Mucosa of descending colon (tissue), 3 donors: ENCODE measurements at regions not wholly inside any gene's neighbourhood (a gene's known extent, or its start where the extent isn't known, plus 50 kb on each side); places are given as distances from the start of the nearest gene placed in this dataset.

Experiments used
- ATAC-seq: fragments of 200-7000 bp; cut with Tn5 transposase; one replicate; pipeline ENCODE4 v1.9.1; 2020; ENCODE audit warnings: mild to moderate bottlenecking, moderate library complexity
- DNase-seq, 3 donors: peaks; one replicate each; pipeline ENCODE4 v3.0.0-alpha.2; 2020
- H3K36me3 ChIP-seq: fragments of 200-600 bp; one replicate; pipeline ENCODE4 v1.8.0; 2021; ENCODE audit warnings: low read depth, mild to moderate bottlenecking
- H3K4me1 ChIP-seq: fragments of 200-600 bp; one replicate; pipeline ENCODE4 v1.8.0; 2021; ENCODE audit warnings: low read depth, mild to moderate bottlenecking
- H3K4me3 ChIP-seq: fragments of 200-600 bp; one replicate; pipeline ENCODE4 v1.8.0; 2021; ENCODE audit warnings: mild to moderate bottlenecking
- H3K9me3 ChIP-seq: fragments of 200-600 bp; one replicate; pipeline ENCODE4 v1.8.0; 2021; ENCODE audit warnings: mild to moderate bottlenecking
- CTCF ChIP-seq: fragments of 200-600 bp; IDR thresholded peaks from one replicate; pipeline ENCODE4 v1.8.0; 2022; ENCODE audit warnings: antibody characterized with exemption, mild to moderate bottlenecking
- intact Hi-C, 2 donors: fragments of 100-400 bp; cut with DNase I in 1 of 2; cut with micrococcal nuclease in 1 of 2; formaldehyde crosslinking; loops; one replicate each; pipeline versions ENCODE4 v1.11.0 to v1.11.1; 2022; cut with DNase I, micrococcal nuclease
- donor health status: DM: no; HTN: no; CAD: no; lungs with moderate emphysema.
- donor health status: DM: no; HTN: no; CAD: no.
- donor health status: DM: no; HTN: yes; CAD: no.

- no peak for TF ChIP-seq CTCF
- H3K4me1 ChIP-seq = no peaks in the 10 kb centered on the region
- no peak overlapping the region for H3K4me3 ChIP-seq
- ATAC-seq (no peak), DNase-seq (no peak)
- no peaks in the 10 kb centered on the region for H3K9me3 ChIP-seq
- H3K36me3 ChIP-seq = no peaks in the 10 kb centered on the region
- intact Hi-C loops = no loop called here
These were observed 127.1 kb upstream of the CNTN1 start for GRCh38 chr12:40565029-40565633.

GRCh38 chr12:40566271-40566670 is 126.0 kb upstream of the CNTN1 start:
- Histone ChIP-seq H3K4me1 (no peaks in the 10 kb centered on the region), H3K4me3 (no peak overlapping the region), H3K9me3 (no peaks in the 10 kb centered on the region), H3K36me3 (no peaks in the 10 kb centered on the region)
- no peak for DNase-seq
- no peak for ATAC-seq
- TF ChIP-seq CTCF = no peak
- intact Hi-C loops = no loop called here

- no peak for ATAC-seq
- Histone ChIP-seq H3K4me3 (no peak overlapping the region), H3K9me3 (no peaks in the 10 kb centered on the region), H3K36me3 (no peaks in the 10 kb centered on the region), H3K4me1 (no peaks in the 10 kb centered on the region)
- no peak for TF ChIP-seq CTCF
- intact Hi-C loops = no loop called here
- no peak for DNase-seq
These were observed 122.5 kb upstream of the CNTN1 start for GRCh38 chr12:40569626-40570179.

- H3K9me3 ChIP-seq = no peaks in the 10 kb centered on the region
- DNase-seq (no peak), ATAC-seq (no peak)
- no peak overlapping the region for H3K4me3 ChIP-seq
- intact Hi-C loops = no loop called here
- H3K4me1 ChIP-seq = no peaks in the 10 kb centered on the region
- TF ChIP-seq CTCF = no peak
- no peaks in the 10 kb centered on the region for H3K36me3 ChIP-seq
These were observed 119.2 kb upstream of the CNTN1 start for GRCh38 chr12:40573024-40573423.

GRCh38 chr12:40575987-40576386 is 116.3 kb upstream of the CNTN1 start:
- no peaks in the 10 kb centered on the region for H3K36me3 ChIP-seq
- TF ChIP-seq CTCF = no peak
- ATAC-seq (no peak), DNase-seq (no peak)
- H3K4me3 ChIP-seq = no peak overlapping the region
- no peaks in the 10 kb centered on the region for H3K4me1 ChIP-seq
- intact Hi-C loops = no loop called here
- H3K9me3 ChIP-seq = no peaks in the 10 kb centered on the region

- Histone ChIP-seq H3K4me3 (no peak overlapping the region), H3K9me3 (peaks cover 7% of the 10 kb centered on the region), H3K36me3 (no peaks in the 10 kb centered on the region), H3K4me1 (no peaks in the 10 kb centered on the region)
- intact Hi-C loops = no loop called here
- ATAC-seq (no peak), DNase-seq (no peak)
- TF ChIP-seq CTCF = no peak
These were observed 114.4 kb upstream of the CNTN1 start for GRCh38 chr12:40577834-40578233.
